Activated CD8-positive, alpha-beta memory T cell treated with anti-CD3 and anti-CD28 coated beads for 36 hours (primary cell): ENCODE measurements at regions not wholly inside any gene's neighbourhood (a gene's known extent, or its start where the extent isn't known, plus 50 kb on each side); places are given as distances from the start of the nearest gene placed in this dataset.

ENCODE experiments used
- CTCF ChIA-PET: fragments of 350-600 bp; sonication (Branson Sonifier 250); formaldehyde crosslinking; loops from one replicate; lab custom pipeline; 2021; ENCODE audit warnings: antibody characterized with exemption; lab: Charles Lee
- POLR2A ChIA-PET: fragments of 350-600 bp; sonication (Branson Sonifier 250); formaldehyde crosslinking; loops from one replicate; lab custom pipeline; 2021; ENCODE audit warnings: antibody characterized with exemption; lab: Charles Lee

DNA sequence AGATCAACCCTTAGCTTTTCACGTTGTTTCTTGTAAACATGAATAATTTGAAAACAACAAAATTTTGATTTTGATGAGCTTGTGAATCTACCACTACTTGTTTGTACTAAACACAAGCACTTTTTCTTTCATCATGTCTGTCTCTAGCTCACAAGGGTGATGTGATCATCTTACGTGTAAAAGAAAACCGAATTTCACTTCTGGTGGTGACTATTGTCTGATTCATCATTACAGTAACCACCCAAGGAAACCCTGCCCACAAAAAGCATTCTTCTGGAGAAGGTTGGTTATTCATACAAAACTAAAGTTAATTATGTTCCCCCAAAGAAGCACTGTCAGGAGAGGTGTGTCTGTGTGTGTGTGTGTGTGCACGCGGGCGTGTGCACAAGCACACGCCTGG is 285.4 kb downstream of the ZNF516 start:
- ChIA-PET POLR2A (no interaction called here), CTCF (no interaction called here)

DNA sequence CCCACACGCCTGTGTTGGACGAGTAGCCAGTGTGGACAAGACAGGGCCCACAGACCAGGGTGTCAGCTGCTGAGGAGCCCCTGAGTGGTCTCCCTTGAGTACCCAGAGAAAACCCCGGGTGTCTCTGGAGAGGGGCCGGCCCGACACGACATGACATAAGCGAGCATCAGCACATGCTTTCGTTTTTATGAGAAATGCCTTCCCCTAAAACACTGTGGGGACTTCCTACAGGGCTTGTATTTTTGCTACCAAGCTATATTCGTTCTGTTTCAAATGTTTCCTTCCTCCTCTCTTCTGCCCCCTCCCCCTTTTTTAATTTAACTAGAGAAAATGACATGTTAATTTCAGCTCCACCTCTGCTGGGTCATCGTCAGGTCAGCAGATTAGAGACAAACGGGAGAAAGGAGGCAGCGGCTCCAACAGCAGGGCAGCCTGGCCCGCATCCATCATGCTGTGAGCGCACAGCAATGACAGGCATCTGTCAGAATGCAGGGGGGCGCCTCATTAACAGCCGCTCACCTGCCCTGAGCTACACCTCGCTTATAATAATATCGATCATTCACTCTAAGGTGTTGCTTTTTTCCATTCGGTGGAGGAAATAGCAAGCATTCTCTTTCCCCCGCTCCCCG is 286.2 kb downstream of the ZNF516 start:
- ChIA-PET CTCF (no interaction called here), POLR2A (no interaction called here)

- CTCF ChIA-PET, result no interaction called here
- POLR2A ChIA-PET, result no interaction called here
Observed at GRCh38 chr18:76205906-76206305, 289.1 kb downstream of the ZNF516 start.

- ChIA-PET CTCF (no interaction called here), POLR2A (no interaction called here)
Observed at GRCh38 chr18:76203552-76203951, 291.5 kb downstream of the ZNF516 start.

GRCh38 chr18:76202322-76202721 is 292.7 kb downstream of the ZNF516 start:
- CTCF ChIA-PET, result no interaction called here
- POLR2A ChIA-PET, result no interaction called here

DNA sequence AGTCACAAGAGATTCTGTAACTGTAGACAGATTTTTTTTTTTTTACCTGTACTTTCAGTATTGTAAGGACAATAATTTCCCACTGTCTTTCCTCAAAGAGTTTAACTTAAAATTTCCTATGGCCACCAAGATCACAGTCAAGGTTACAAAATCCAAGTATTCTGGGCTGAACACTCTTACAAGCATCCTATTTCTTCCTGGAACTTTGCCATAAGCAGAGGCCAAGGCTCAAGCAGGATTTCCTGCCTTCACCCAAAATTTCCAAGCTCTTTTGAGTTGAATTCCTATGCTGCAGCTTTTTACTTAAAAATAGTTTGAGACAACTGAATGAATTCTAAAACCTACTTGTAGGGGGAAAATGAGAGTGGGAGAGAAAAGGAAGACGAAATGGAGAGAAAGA is 299.4 kb downstream of the ZNF516 start:
- CTCF ChIA-PET, result no interaction called here

DNA sequence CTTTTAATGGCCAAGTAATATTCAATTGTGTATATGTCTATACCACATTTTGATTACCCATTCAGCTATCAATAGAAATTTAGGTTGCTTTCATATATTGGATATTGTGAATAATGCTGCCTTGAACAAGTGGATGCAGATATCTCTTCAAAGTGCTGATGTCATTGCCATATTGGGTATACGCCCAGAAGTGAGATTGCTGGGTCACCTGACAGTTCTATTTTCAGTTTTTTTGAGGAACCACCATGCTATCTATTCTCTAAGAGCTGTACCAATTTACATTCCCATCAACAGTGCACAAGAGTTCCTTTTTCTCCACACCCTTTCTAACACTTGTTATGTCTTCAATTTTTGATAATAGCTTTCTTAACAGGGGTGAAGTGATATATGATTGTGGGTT is 306.9 kb downstream of the ZNF516 start:
- CTCF ChIA-PET, result no interaction called here
- POLR2A ChIA-PET, result no interaction called here

More for the DNA sequence above, 299.4 kb downstream of the ZNF516 start:
- POLR2A ChIA-PET, result no interaction called here

GRCh38 chr18:76179257-76179656 is 315.8 kb downstream of the ZNF516 start:
- ChIA-PET CTCF (no interaction called here), POLR2A (no interaction called here)

DNA sequence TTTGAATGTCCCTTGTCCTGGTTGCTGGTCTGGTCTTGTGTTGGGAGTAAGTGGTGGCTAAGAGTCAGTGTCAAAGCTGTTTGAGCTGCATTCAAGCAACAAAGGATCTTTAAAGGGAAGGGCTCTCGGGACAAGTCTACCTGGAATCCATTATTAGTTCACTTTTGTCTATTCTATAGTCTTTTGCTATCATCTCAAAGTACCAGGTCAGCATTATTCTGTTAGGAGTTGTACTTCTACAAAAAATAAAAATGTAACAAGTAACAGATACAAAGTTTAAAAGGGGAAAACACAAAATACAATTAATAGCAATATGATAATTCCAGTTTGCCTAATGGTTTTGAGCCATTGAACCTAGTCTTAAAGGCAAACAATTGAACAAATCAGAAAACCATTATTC is 317.9 kb downstream of the ZNF516 start:
- ChIA-PET CTCF (no interaction called here), POLR2A (no interaction called here)

DNA sequence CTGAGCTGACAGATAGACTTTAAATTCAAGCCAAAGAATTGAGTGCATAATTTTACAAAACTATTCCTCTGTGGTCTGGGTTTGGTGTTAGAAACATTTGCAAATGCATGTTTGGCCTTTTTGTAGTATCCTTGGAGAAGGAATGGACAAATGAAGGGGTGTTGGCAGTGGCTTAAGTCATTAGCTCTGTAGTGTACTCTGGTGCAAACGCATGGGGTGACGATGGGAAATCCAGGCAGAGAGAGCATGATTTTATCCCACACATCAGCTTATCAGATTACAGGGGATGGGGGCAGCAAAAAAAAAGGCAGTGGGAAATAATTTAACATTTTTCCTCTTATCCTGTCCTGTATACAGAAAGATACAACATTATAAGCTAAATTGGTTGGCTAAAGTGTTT is 320.6 kb downstream of the ZNF516 start:
- ChIA-PET CTCF (no interaction called here), POLR2A (no interaction called here)

DNA sequence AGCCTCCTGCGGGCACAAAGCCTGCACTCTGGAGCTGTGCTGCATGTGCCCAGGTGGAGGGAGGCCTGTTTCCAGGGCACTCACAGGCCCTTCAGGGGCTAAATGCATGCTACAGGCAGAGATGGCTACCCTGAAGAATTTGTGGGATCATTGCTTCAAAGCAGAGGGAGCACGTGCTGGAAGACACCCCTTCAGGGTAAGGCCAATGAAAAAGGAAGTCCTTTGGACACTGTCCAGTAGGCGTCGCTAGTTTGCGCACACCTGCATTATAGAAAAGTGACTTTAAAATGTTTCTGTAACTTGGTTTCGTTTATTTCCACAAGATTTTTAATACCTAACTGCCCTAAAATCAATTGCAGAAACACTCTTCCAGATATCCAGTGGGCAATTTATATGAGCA is 325.3 kb downstream of the ZNF516 start:
- CTCF ChIA-PET, result no interaction called here
- POLR2A ChIA-PET, result no interaction called here

- CTCF ChIA-PET, result no interaction called here
Observed at GRCh38 chr18:76167845-76168621, 327.0 kb downstream of the ZNF516 start.

GRCh38 chr18:76167410-76167809 is 327.6 kb downstream of the ZNF516 start:
- ChIA-PET CTCF (no interaction called here), POLR2A (no interaction called here)

More at GRCh38 chr18:76167845-76168621, 327.0 kb downstream of the ZNF516 start:
- POLR2A ChIA-PET, result no interaction called here

GRCh38 chr18:76162886-76163285 is 332.2 kb downstream of the ZNF516 start:
- ChIA-PET CTCF (no interaction called here), POLR2A (no interaction called here)

DNA sequence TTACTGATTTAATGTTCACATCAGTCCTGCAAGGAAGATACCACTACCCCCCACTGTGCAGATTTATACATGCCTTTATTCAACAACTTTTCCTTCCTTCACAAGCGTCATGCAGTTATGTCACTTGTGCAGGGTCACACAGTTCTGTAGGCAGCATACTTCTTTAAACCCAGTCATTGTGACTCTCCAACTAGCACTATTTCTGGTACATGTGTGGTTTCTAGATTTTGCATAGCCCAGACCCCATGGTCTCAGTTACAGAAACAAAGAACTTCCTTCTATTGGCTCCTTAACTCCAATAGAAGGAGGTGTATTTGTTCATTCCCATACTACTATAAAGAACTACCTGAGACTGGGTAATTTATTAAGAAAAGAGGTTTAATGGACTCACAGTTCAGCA is 333.1 kb downstream of the ZNF516 start:
- CTCF ChIA-PET, result no interaction called here
- POLR2A ChIA-PET, result no interaction called here

DNA sequence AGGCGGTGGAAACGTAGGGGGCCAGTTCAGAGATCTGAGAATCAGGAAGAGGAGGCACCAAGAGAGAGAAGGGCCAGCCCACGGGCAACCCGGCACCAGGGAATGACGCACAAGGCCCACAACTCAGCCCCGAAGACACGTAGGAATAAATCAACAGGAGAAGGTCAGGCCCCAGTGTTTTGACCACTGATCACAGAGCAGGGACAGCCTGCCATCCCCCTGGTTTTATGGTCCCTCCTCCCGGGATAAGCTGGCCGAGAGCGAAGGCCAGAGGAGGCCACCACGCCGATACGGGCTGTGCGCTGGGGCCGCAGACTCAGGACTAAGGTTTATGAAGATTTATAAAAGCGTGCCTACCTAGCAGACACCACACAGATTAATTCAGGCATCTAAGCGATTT is 341.4 kb downstream of the ZNF516 start:
- ChIA-PET CTCF (no interaction called here), POLR2A (no interaction called here)

DNA sequence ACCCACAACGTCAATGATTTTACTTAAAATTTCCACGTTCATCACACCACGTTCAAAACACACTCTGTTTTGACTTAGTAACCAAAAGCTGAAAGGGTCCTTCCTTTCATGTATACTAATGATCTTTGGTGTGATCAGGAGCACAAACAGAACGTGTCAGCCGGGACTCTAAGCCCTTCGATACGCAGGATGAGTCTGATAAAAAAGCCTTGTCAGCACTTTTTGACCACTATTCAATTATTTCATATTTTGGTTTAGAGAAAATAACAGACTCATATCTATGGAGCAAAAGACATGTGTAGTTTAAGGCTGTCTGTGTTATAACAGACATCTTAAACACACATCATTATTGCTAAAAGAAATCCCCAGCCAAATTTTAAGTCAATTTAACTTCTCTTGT is 345.3 kb downstream of the ZNF516 start:
- ChIA-PET POLR2A (no interaction called here), CTCF (no interaction called here)

DNA sequence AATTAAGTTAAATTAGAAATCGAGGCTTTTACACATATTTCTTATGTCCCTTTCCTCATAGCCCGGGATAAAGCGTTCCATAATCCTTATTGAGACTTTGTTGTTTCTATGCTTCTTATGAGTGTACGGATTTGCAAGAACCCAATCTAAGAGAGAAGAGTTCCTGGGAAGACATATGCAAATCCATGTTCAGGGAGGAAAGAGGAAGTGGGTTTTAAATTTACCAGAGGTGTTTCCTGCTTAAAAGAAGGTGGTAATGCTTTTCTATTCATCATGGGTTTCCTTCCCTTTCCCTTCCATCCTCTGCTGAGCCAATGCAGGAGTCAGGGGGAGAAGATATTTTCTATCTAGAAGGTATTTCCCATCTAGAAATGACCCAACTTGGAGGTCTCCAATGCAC is 345.8 kb downstream of the ZNF516 start:
- ChIA-PET POLR2A (no interaction called here), CTCF (no interaction called here)

GRCh38 chr18:76145521-76146376 is 349.3 kb downstream of the ZNF516 start:
- CTCF ChIA-PET, result no interaction called here
- POLR2A ChIA-PET, result no interaction called here

DNA sequence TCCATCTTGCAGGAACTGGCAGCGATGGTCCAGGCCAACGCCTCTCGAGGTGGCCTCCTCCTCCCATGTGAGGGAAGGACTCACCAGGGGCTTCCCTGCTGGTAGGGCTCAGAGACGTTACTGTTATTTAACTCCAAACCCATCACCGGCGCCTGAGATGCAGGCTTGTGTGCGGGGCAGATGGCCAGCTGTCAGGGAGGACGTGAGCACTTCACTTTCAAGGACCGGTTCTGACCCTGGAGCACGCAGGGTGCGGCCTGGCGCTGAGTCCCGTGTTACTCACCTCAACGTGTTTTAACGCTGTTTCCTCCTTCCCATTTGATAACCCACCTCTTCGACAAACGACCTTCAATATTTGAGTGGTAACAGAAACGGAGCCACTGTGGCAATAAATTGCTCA is 350.2 kb downstream of the ZNF516 start:
- ChIA-PET POLR2A (no interaction called here), CTCF (no interaction called here)

DNA sequence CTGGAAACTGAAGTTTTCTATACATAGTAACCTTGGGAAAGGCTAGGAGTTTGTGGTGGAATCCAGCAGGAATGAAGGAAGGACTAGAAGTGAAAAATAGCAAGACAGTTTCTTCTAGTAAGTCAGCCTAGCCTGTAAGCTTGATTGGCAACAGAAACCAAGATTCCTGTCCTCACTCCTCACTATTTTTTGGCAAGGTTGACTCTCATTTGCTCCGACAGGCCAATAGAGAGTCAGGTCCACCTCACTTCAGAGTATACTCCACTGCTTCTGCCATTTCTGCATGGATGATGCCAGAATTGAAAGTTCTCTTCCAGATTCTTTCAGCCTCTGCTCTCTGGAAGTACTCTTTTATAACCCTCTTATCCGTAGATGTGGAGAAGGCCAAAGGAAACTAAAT is 352.4 kb downstream of the ZNF516 start:
- ChIA-PET CTCF (no interaction called here), POLR2A (no interaction called here)
